ENCODE measurements at regions not wholly inside any gene's neighbourhood (a gene's known extent, or its start where the extent isn't known, plus 50 kb on each side); places are given as distances from the start of the nearest gene placed in this dataset.

DNA sequence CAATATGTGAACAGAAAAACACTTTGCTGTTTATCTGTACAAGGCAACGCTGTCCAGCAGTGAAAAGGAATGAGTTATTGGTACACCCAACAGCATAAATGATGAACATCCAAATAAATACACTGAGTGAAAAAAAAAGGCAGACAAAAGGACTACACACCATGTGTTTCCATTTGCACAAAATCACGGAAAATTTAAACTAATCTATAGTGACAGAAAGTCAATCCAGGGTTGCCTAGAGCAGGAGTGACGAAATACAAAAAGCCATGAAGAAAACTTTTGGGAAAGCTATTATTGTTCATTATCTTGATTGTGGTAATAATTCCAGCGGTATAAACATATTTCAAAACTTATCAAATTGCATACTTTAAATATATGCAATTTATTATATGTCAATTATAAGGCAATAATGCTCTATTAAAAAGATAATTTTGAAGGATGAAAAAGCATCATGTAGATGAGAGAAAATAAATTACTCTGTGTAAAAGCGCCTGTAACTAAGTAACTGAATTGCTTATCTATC is 578.0 kb upstream of the TMEM132C start:
- BruUV-seq (replicated peaks) = no TSS peak
- ChIA-PET POLR2A (ENCODE audit: unreplicated experiment) (no interaction called here), CTCF (no interaction called here)
- Histone ChIP-seq H3K4me1 (ENCODE audit: insufficient read depth, low read length) (0 out of 2 replicates have a peak, but pooled peaks cover 5% of the 10 kb centered on the region), H3F3A (ENCODE audit: low read length, unreplicated experiment) (no peaks in the 10 kb centered on the region), H3K27ac (ENCODE audit: low read length) (no peak overlapping the region), H3K36me3 (ENCODE audit: low read depth, low read length) (no peaks in the 10 kb centered on the region), H2AFZ (ENCODE audit: low read length) (no peak overlapping the region), H3K4me2 (ENCODE audit: low read length) (peak overlapping the region; percentile 35), H3K9ac (ENCODE audit: low read length) (no peak overlapping the region), H3K9me3 (ENCODE audit: low read length) (no peaks in the 10 kb centered on the region), H3K9me2 (replicated peaks; ENCODE audit: low read length) (no peaks in the 10 kb centered on the region), H3K79me2 (ENCODE audit: low read length) (no peaks in the 10 kb centered on the region), H3K4me3 (ENCODE audit: low read length) (no peak overlapping the region), H3K27me3 (ENCODE audit: low read length) (peaks cover 58% of the 10 kb centered on the region), H4K20me1 (ENCODE audit: low read length) (no peaks in the 10 kb centered on the region)
- ATAC-seq (no peak; the same call in 1 of the 2 replicates), DNase-seq (no peak)
- TF ChIP-seq, protein P1, sequence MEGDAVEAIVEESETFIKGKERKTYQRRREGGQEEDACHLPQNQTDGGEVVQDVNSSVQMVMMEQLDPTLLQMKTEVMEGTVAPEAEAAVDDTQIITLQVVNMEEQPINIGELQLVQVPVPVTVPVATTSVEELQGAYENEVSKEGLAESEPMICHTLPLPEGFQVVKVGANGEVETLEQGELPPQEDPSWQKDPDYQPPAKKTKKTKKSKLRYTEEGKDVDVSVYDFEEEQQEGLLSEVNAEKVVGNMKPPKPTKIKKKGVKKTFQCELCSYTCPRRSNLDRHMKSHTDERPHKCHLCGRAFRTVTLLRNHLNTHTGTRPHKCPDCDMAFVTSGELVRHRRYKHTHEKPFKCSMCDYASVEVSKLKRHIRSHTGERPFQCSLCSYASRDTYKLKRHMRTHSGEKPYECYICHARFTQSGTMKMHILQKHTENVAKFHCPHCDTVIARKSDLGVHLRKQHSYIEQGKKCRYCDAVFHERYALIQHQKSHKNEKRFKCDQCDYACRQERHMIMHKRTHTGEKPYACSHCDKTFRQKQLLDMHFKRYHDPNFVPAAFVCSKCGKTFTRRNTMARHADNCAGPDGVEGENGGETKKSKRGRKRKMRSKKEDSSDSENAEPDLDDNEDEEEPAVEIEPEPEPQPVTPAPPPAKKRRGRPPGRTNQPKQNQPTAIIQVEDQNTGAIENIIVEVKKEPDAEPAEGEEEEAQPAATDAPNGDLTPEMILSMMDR (conservative IDR thresholded peaks at IDR 0.05; ENCODE audit: low read depth, low read length) = no peak
- TF ChIP-seq EZH2phosphoT487 (IDR thresholded peaks at IDR 0.05; ENCODE audit: borderline replicate concordance, low read length) = no peak
- no peak for TF ChIP-seq EZH2 (IDR thresholded peaks at IDR 0.05; ENCODE audit: low read length, unreplicated experiment)
- intact Hi-C loops (cut with micrococcal nuclease) = no loop called here

- 0 out of 2 replicates have a peak, but pooled peaks cover 5% of the 10 kb centered on the region for H3K4me1 ChIP-seq (ENCODE audit: insufficient read depth, low read length)
- no peak overlapping the region for H3K9ac ChIP-seq (ENCODE audit: low read length)
- POLR2A ChIA-PET (ENCODE audit: unreplicated experiment) = no interaction called here
- no peak overlapping the region for H3K4me3 ChIP-seq (ENCODE audit: low read length)
- no peak for TF ChIP-seq EZH2phosphoT487 (IDR thresholded peaks at IDR 0.05; ENCODE audit: borderline replicate concordance, low read length)
- TF ChIP-seq, protein P1 (conservative IDR thresholded peaks at IDR 0.05; ENCODE audit: low read depth, low read length) = peak; percentile 79
- no peaks in the 10 kb centered on the region for H3K9me2 ChIP-seq (replicated peaks; ENCODE audit: low read length)
- no TSS peak for BruUV-seq (replicated peaks)
- H4K20me1 ChIP-seq (ENCODE audit: low read length) = no peaks in the 10 kb centered on the region
- H3K9me3 ChIP-seq (ENCODE audit: low read length) = no peaks in the 10 kb centered on the region
- H3K27ac ChIP-seq (ENCODE audit: low read length) = no peak overlapping the region
- ATAC-seq = no peak
- H2AFZ ChIP-seq (ENCODE audit: low read length) = no peak overlapping the region
- no peaks in the 10 kb centered on the region for H3K36me3 ChIP-seq (ENCODE audit: low read depth, low read length)
- H3K27me3 ChIP-seq (ENCODE audit: low read length) = peaks cover 57% of the 10 kb centered on the region
- intact Hi-C loops (cut with micrococcal nuclease) = loop anchor here (5.0 kb wide), 1 partner anchor 203 kb away; no protein-coding TSS in a partner anchor
- no peaks in the 10 kb centered on the region for H3K79me2 ChIP-seq (ENCODE audit: low read length)
- no peaks in the 10 kb centered on the region for H3F3A ChIP-seq (ENCODE audit: low read length, unreplicated experiment)
- H3K4me2 ChIP-seq (ENCODE audit: low read length) = no peak overlapping the region
- CTCF ChIA-PET = interaction anchor here (0.7 kb wide), 1 partner anchor 909 kb away, joined by 3 read pairs; no protein-coding TSS in a partner anchor
- peak; percentile 66 for DNase-seq
These were observed 576.8 kb upstream of the TMEM132C start for GRCh38 chr12:127690161-127690560.

DNA sequence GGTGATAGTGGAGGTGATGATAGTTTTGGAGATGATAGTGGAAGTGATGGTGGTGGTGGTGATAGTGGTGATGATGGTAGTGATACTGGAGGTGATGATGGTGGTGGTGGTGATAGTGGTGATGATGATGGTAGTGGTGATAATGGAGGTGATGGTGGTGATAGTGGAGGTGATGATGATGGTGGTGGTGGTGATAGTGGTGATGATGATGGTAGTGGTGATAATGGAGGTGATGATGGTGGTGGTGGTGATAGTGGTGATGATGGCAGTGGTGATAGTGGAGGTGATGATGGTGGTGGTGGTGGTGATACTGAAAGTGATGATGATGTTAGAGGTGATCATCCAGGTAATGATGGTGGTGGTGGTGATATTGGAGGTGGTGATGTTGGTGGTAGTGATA is 570.0 kb upstream of the TMEM132C start:
- TF ChIP-seq EZH2 (IDR thresholded peaks at IDR 0.05; ENCODE audit: low read length, unreplicated experiment) = no peak
- TF ChIP-seq, protein P1 (conservative IDR thresholded peaks at IDR 0.05; ENCODE audit: low read depth, low read length) = no peak
- TF ChIP-seq EZH2phosphoT487 (IDR thresholded peaks at IDR 0.05; ENCODE audit: borderline replicate concordance, low read length) = no peak
- BruUV-seq (replicated peaks) = no TSS peak
- ChIA-PET CTCF (no interaction called here), POLR2A (ENCODE audit: unreplicated experiment) (no interaction called here)
- no peak overlapping the region for H3K9ac ChIP-seq (ENCODE audit: low read length)
- ATAC-seq (no peak), DNase-seq (no peak)
- H3K9me2 ChIP-seq (replicated peaks; ENCODE audit: low read length) = no peaks in the 10 kb centered on the region
- H2AFZ ChIP-seq (ENCODE audit: low read length) = no peak overlapping the region
- H3K79me2 ChIP-seq (ENCODE audit: low read length) = no peaks in the 10 kb centered on the region
- intact Hi-C loops (cut with micrococcal nuclease) = no loop called here
- H4K20me1 ChIP-seq (ENCODE audit: low read length) = no peaks in the 10 kb centered on the region
- H3K4me1 ChIP-seq (ENCODE audit: insufficient read depth, low read length) = no peaks in the 10 kb centered on the region
- H3K36me3 ChIP-seq (ENCODE audit: low read depth, low read length) = no peaks in the 10 kb centered on the region
- no peak overlapping the region for H3K4me3 ChIP-seq (ENCODE audit: low read length)
- no peak overlapping the region for H3K27ac ChIP-seq (ENCODE audit: low read length)
- H3F3A ChIP-seq (ENCODE audit: low read length, unreplicated experiment) = no peaks in the 10 kb centered on the region
- H3K27me3 ChIP-seq (ENCODE audit: low read length) = peaks cover 74% of the 10 kb centered on the region
- no peaks in the 10 kb centered on the region for H3K9me3 ChIP-seq (ENCODE audit: low read length)
- H3K4me2 ChIP-seq (ENCODE audit: low read length) = no peak overlapping the region

Data from PC-3 (cell line).